SK-N-SH treated with all-trans-retinoic acid at 6 μM for 48 hours (cell line): ENCODE measurements at regions not wholly inside any gene's neighbourhood (a gene's known extent, or its start where the extent isn't known, plus 50 kb on each side); places are given as distances from the start of the nearest gene placed in this dataset.

Source experiments
- ATAC-seq: fragments of 200-7000 bp; cut with Tn5 transposase; 3 replicates; pipeline ENCODE4 v1.9.1; 2020; ENCODE audit warnings: mild to moderate bottlenecking, moderate library complexity
- ARNTL ChIP-seq: fragments of 450-650 bp; formaldehyde crosslinking; IDR thresholded peaks from 2 replicates; pipeline ENCODE4 v1.5.0; 2020; ENCODE audit warnings: low read depth, mild to moderate bottlenecking, moderate library complexity, borderline replicate concordance
- BACH2 ChIP-seq: fragments of 250-450 bp; sonication (Bioruptor Pico); IDR thresholded peaks from 2 replicates; pipeline ENCODE4 v1.9.0; 2021; ENCODE audit warnings: mild to moderate bottlenecking, borderline replicate concordance
- CSDC2 ChIP-seq: fragments of 250-450 bp; sonication (Bioruptor Pico); IDR thresholded peaks from 2 replicates; pipeline ENCODE4 v1.5.0; 2020; ENCODE audit warnings: mild to moderate bottlenecking, moderate library complexity
- ESRRG ChIP-seq: fragments of 250-450 bp; sonication (Bioruptor Pico); IDR thresholded peaks from 2 replicates; pipeline ENCODE4 v1.6.1; 2021; ENCODE audit warnings: mild to moderate bottlenecking
- GLIS3 ChIP-seq: fragments of 250-450 bp; sonication (Bioruptor Pico); IDR thresholded peaks from 2 replicates; pipeline ENCODE4 v1.5.0; 2020; ENCODE audit warnings: mild to moderate bottlenecking, moderate library complexity
- ISL1 ChIP-seq: fragments of 250-450 bp; sonication (Bioruptor Pico); IDR thresholded peaks from 2 replicates; pipeline ENCODE4 v2.1.2; 2022; ENCODE audit warnings: mild to moderate bottlenecking, moderate library complexity
- OSR1 ChIP-seq: fragments of 250-450 bp; sonication (Bioruptor Pico); IDR thresholded peaks from 2 replicates; pipeline ENCODE4 v1.8.0; 2022; ENCODE audit warnings: moderate library complexity, mild to moderate bottlenecking, inconsistent platforms
- POU6F1 ChIP-seq: fragments of 250-450 bp; sonication (Bioruptor Pico); IDR thresholded peaks from 2 replicates; pipeline ENCODE4 v1.8.0; 2021; ENCODE audit warnings: low read depth, mild to moderate bottlenecking, moderate library complexity, borderline replicate concordance
- PPARA ChIP-seq: fragments of 250-450 bp; sonication (Bioruptor Pico); IDR thresholded peaks from 2 replicates; pipeline ENCODE4 v1.5.0; 2020; ENCODE audit warnings: mild to moderate bottlenecking, borderline replicate concordance
- RARB ChIP-seq: fragments of 250-450 bp; sonication (Bioruptor Pico); IDR thresholded peaks from 2 replicates; pipeline ENCODE4 v1.8.0; 2021; ENCODE audit warnings: mild to moderate bottlenecking, moderate library complexity
- SNAI2 ChIP-seq: fragments of 250-450 bp; sonication (Bioruptor Pico); IDR thresholded peaks from 2 replicates; pipeline ENCODE4 v1.5.0; 2020; ENCODE audit warnings: mild to moderate bottlenecking, moderate library complexity
- TSHZ2 ChIP-seq: fragments of 250-450 bp; sonication (Bioruptor Pico); IDR thresholded peaks from 2 replicates; pipeline ENCODE4 v1.5.0; 2020; ENCODE audit warnings: mild to moderate bottlenecking, moderate library complexity
- ZC3H10 ChIP-seq: fragments of 250-450 bp; sonication (Bioruptor Pico); IDR thresholded peaks from 2 replicates; pipeline ENCODE4 v1.5.1; 2021; ENCODE audit warnings: mild to moderate bottlenecking, moderate library complexity
- ZFP3 ChIP-seq: fragments of 250-450 bp; sonication (Bioruptor Pico); IDR thresholded peaks from 2 replicates; pipeline ENCODE4 v1.5.0; 2020; ENCODE audit warnings: mild to moderate bottlenecking, moderate library complexity
- ZFP30 ChIP-seq: fragments of 450-650 bp; formaldehyde crosslinking; IDR thresholded peaks from 2 replicates; pipeline ENCODE4 v1.5.0; 2022; ENCODE audit warnings: mild to moderate bottlenecking, moderate library complexity
- ZNF565 ChIP-seq: fragments of 450-650 bp; formaldehyde crosslinking; conservative IDR thresholded peaks from 2 replicates; pipeline ENCODE4 v1.5.0; 2020; ENCODE audit warnings: low read depth, mild to moderate bottlenecking, moderate library complexity
- ZNF70 ChIP-seq: fragments of 450-650 bp; formaldehyde crosslinking; IDR thresholded peaks from 2 replicates; pipeline ENCODE4 v1.5.0; 2020; ENCODE audit warnings: mild to moderate bottlenecking, moderate library complexity
- ZNF8 ChIP-seq: fragments of 450-650 bp; formaldehyde crosslinking; IDR thresholded peaks from 2 replicates; pipeline ENCODE4 v1.5.0; 2020; ENCODE audit warnings: mild to moderate bottlenecking, moderate library complexity
- TF ChIP-seq, protein P1 (sequence below): fragments of 250-450 bp; sonication (Bioruptor Pico); IDR thresholded peaks from 2 replicates; pipeline ENCODE4 v1.5.1; 2021; ENCODE audit warnings: mild to moderate bottlenecking, moderate library complexity
- TF ChIP-seq, protein P2 (sequence below): fragments of 250-450 bp; sonication (Bioruptor Pico); IDR thresholded peaks from 2 replicates; pipeline ENCODE4 v1.5.1; 2020; ENCODE audit warnings: low read depth, mild to moderate bottlenecking, moderate library complexity
- TF ChIP-seq, protein P3 (sequence below): fragments of 250-450 bp; sonication (Bioruptor Pico); IDR thresholded peaks from 2 replicates; pipeline ENCODE4 v1.8.0; 2020; ENCODE audit warnings: mild to moderate bottlenecking, moderate library complexity, borderline replicate concordance

DNA sequence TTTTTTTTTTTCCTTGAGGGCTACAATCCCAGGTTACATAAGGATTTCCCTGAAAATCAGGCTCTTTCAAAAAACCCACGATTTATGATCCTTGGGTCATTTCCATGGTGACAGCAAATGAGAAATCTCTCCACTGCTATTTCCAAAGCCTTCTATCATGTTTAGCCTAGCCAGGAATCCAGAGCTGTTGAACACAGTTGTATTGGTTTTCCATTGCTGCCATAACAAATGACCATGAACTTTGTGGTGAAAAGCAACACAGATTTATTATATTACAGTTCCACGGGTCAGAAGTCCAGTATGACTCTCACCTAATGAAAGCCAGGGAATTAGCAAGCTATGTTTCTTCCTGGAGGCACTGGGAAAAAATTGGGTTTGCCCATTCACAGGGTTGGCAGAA lies 106.6 kb downstream of the MAF start:
- ATAC-seq = no peak
- TF ChIP-seq GLIS3 (no peak), ZNF70 (CRISPR knock-in tag) (no peak), OSR1 (CRISPR knock-in tag) (no peak), ZNF8 (CRISPR knock-in tag) (no peak), ESRRG (no peak), BACH2 (no peak), ZFP30 (no peak), CSDC2 (no peak), ISL1 (CRISPR knock-in tag) (no peak), TSHZ2 (CRISPR knock-in tag) (no peak), PPARA (CRISPR knock-in tag) (no peak)

DNA sequence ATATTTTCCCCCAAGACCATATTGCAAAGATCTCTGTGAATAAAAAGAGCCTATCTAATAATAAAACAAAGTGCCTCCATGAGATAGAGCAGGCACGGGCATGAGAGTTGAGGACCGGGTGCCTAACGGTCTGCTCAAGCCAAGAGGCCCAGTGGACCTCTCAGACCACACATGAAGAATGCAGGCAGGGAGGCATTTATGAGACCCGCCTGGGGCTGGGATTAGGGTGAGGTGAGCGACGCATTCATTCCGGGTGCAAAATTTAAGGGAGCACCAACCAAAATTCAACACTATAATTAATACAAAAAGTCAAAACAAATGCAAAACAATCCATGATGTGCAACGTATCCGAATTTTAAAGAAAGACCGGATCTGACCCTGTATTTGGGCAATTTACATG lies 108.5 kb downstream of the MAF start:
- no peak for ATAC-seq

DNA sequence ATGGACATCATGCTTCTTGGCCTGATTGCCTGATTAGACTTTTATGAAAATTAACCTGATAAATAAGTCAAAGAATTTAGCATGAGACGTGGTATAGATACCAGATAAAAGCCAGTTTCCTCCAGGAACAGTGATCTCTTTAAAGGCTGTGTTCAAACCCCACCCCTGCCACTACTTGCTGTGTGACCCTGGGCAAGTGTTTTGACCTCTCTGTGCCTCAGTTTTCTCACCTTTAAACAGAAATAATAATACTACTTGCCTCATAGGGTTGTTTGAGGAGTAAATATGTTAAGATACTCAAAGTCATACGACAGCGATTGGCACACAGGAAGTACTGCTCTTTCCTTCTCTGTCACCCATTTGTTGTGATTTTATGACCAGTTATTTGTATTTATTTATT lies 115.5 kb downstream of the MAF start:
- ATAC-seq = no peak
- no peak for TF ChIP-seq ZNF8 (CRISPR knock-in tag)
- TF ChIP-seq ARNTL (CRISPR knock-in tag) = no peak
- TF ChIP-seq, protein P1, sequence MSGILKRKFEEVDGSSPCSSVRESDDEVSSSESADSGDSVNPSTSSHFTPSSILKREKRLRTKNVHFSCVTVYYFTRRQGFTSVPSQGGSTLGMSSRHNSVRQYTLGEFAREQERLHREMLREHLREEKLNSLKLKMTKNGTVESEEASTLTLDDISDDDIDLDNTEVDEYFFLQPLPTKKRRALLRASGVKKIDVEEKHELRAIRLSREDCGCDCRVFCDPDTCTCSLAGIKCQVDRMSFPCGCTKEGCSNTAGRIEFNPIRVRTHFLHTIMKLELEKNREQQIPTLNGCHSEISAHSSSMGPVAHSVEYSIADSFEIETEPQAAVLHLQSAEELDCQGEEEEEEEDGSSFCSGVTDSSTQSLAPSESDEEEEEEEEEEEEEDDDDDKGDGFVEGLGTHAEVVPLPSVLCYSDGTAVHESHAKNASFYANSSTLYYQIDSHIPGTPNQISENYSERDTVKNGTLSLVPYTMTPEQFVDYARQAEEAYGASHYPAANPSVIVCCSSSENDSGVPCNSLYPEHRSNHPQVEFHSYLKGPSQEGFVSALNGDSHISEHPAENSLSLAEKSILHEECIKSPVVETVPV = no peak
- TF ChIP-seq ZNF70 (CRISPR knock-in tag) = no peak
- no peak for TF ChIP-seq BACH2
- no peak for TF ChIP-seq ESRRG
- TF ChIP-seq, protein P2, sequence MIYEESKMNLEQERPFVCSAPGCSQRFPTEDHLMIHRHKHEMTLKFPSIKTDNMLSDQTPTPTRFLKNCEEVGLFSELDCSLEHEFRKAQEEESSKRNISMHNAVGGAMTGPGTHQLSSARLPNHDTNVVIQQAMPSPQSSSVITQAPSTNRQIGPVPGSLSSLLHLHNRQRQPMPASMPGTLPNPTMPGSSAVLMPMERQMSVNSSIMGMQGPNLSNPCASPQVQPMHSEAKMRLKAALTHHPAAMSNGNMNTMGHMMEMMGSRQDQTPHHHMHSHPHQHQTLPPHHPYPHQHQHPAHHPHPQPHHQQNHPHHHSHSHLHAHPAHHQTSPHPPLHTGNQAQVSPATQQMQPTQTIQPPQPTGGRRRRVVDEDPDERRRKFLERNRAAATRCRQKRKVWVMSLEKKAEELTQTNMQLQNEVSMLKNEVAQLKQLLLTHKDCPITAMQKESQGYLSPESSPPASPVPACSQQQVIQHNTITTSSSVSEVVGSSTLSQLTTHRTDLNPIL (CRISPR knock-in tag) = no peak
- TF ChIP-seq RARB (CRISPR knock-in tag) = no peak
- no peak for TF ChIP-seq POU6F1 (CRISPR knock-in tag)
- TF ChIP-seq ZFP30 = no peak
- no peak for TF ChIP-seq OSR1 (CRISPR knock-in tag)

More for the DNA sequence above, 108.5 kb downstream of the MAF start:
- TF ChIP-seq, protein P3, sequence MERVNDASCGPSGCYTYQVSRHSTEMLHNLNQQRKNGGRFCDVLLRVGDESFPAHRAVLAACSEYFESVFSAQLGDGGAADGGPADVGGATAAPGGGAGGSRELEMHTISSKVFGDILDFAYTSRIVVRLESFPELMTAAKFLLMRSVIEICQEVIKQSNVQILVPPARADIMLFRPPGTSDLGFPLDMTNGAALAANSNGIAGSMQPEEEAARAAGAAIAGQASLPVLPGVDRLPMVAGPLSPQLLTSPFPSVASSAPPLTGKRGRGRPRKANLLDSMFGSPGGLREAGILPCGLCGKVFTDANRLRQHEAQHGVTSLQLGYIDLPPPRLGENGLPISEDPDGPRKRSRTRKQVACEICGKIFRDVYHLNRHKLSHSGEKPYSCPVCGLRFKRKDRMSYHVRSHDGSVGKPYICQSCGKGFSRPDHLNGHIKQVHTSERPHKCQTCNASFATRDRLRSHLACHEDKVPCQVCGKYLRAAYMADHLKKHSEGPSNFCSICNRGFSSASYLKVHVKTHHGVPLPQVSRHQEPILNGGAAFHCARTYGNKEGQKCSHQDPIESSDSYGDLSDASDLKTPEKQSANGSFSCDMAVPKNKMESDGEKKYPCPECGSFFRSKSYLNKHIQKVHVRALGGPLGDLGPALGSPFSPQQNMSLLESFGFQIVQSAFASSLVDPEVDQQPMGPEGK (CRISPR knock-in tag) = no peak
- no peak for TF ChIP-seq ISL1 (CRISPR knock-in tag)
- TF ChIP-seq ZFP30 = no peak

DNA sequence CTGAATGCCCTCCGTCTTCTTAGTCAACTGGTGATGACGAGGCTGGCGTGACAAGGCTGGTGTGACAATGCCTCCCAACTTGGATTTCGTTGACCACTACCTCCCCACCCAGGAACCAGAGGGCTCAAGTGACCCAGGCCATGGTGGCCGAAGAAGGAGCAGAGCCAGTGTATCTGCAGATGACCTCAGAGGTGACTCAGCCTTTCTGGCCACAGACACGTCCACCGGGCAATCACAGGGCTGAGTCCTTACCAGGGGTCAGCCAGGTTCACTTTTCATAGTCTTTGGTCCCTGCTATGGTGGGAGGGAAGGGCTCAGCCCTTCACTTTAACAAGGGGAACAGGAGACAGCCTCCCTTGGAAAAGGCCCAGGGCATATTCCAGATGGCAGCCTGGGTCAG lies 116.3 kb downstream of the MAF start:
- no peak for TF ChIP-seq GLIS3
- TF ChIP-seq SNAI2 = no peak
- no peak for TF ChIP-seq ZFP3 (CRISPR knock-in tag)
- TF ChIP-seq BACH2 = no peak
- no peak for TF ChIP-seq PPARA (CRISPR knock-in tag)
- no peak for TF ChIP-seq ISL1 (CRISPR knock-in tag)
- TF ChIP-seq ZC3H10 (CRISPR knock-in tag) = no peak
- no peak for TF ChIP-seq ZFP30
- TF ChIP-seq, protein P2 (CRISPR knock-in tag) = no peak
- TF ChIP-seq ZNF70 (CRISPR knock-in tag) = no peak
- TF ChIP-seq, protein P1 = no peak
- TF ChIP-seq ZNF565 (CRISPR knock-in tag) = no peak
- TF ChIP-seq OSR1 (CRISPR knock-in tag) = no peak
- TF ChIP-seq RARB (CRISPR knock-in tag) = no peak
- no peak for ATAC-seq
